Epithelial cell of esophagus (primary cell): ENCODE measurements at regions not wholly inside any gene's neighbourhood (a gene's known extent, or its start where the extent isn't known, plus 50 kb on each side); places are given as distances from the start of the nearest gene placed in this dataset.
"Not testable (repeated sequence)": the region's sequence is repeated elsewhere in the genome, so short reads cannot be mapped to it uniquely, and the experiment has no call there.

ENCODE experiments used
- DNase-seq: peaks from one replicate; pipeline ENCODE4 v3.0.0; 2010; ENCODE audit warnings: low read depth
- H3K4me3 ChIP-seq: 2 replicates; pipeline ENCODE4 v1.5.1; 2011; ENCODE audit warnings: mild to moderate bottlenecking, low read length, control low read depth
- CTCF ChIP-seq: IDR thresholded peaks from 2 replicates; pipeline ENCODE4 v1.5.1; 2011; ENCODE audit warnings: low read depth, mild to moderate bottlenecking, low read length, control low read depth, inconsistent platforms; ENCODE audit not compliant: insufficient read depth; ENCODE audit errors: missing control alignments

- no peak for DNase-seq
- H3K4me3 ChIP-seq, result no peak overlapping the region
- no peak for TF ChIP-seq CTCF
Measured at GRCh38 chr16:17001471-17001870, 469.3 kb downstream of the XYLT1 start.

- TF ChIP-seq CTCF, result no peak
- DNase-seq, result no peak
- no peak overlapping the region for H3K4me3 ChIP-seq
Measured at GRCh38 chr16:17002565-17002964, 468.2 kb downstream of the XYLT1 start.

GRCh38 chr16:17005963-17006362 is 464.8 kb downstream of the XYLT1 start:
- not testable (repeated sequence) for DNase-seq, H3K4me3 ChIP-seq

- H3K4me3 ChIP-seq, result no peak overlapping the region
- DNase-seq, result no peak
- TF ChIP-seq CTCF, result no peak
Measured at GRCh38 chr16:17011712-17012111, 459.0 kb downstream of the XYLT1 start.

GRCh38 chr16:17013038-17013437 is 457.7 kb downstream of the XYLT1 start:
- no peak overlapping the region for H3K4me3 ChIP-seq
- no peak for TF ChIP-seq CTCF
- DNase-seq, result no peak

GRCh38 chr16:17014484-17015121 is 456.2 kb downstream of the XYLT1 start:
- DNase-seq, result no peak
- no peak for TF ChIP-seq CTCF
- no peak overlapping the region for H3K4me3 ChIP-seq

- DNase-seq, result no peak
- no peak overlapping the region for H3K4me3 ChIP-seq
- TF ChIP-seq CTCF, result no peak
Measured at GRCh38 chr16:17015702-17016101, 455.1 kb downstream of the XYLT1 start.
